Adrenal gland (tissue), 5 donors: ENCODE measurements at regions not wholly inside any gene's neighbourhood (a gene's known extent, or its start where the extent isn't known, plus 50 kb on each side); places are given as distances from the start of the nearest gene placed in this dataset.

Source experiments
- CTCF ChIP-seq, 6 experiments: fragments of 450-650 bp in 4 of 6; fragments of 200-600 bp in 2 of 6; sonication (generic) in 1 of 6; IDR thresholded peaks; 1 replicate in 5 of 6; 2 replicates in 1 of 6; pipeline versions ENCODE4 v1.5.1 to v1.8.0; 2016 to 2021; ENCODE audit warnings: antibody characterized with exemption in 6 of 6, mild to moderate bottlenecking in 2 of 6, moderate library complexity in 1 of 6
- POLR2A ChIP-seq, 2 donors: fragments of 450-650 bp; IDR thresholded peaks; one replicate each; pipeline ENCODE4 v1.6.1; 2017; ENCODE audit warnings: antibody characterized with exemption in 2 of 2, mild to moderate bottlenecking in 2 of 2, moderate library complexity in 1 of 2
- donor health status: DM: no; HTN: no; CAD: no.

- no peak for TF ChIP-seq CTCF (IDR thresholded peaks at IDR 0.05)
- no peak for TF ChIP-seq POLR2A (IDR thresholded peaks at IDR 0.05)
These were observed 627.0 kb upstream of the HTR2C start for GRCh38 chrX:113956936-113957335.
